Myocyte (in vitro differentiated cells): ENCODE measurements at regions not wholly inside any gene's neighbourhood (a gene's known extent, or its start where the extent isn't known, plus 50 kb on each side); places are given as distances from the start of the nearest gene placed in this dataset.

ENCODE experiments used
- DNase-seq: peaks from one replicate; pipeline ENCODE4 v3.0.0-alpha.2; 2012; ENCODE audit warnings: low read depth

- DNase-seq = no peak
These were observed 51.3 kb downstream of the GADD45G start for GRCh38 chr9:89655990-89656657.

GRCh38 chr9:89657295-89657694 lies 52.5 kb downstream of the GADD45G start:
- DNase-seq = no peak

- DNase-seq = no peak
These were observed 53.0 kb downstream of the GADD45G start for GRCh38 chr9:89657765-89658164.

GRCh38 chr9:89658401-89658800 lies 53.6 kb downstream of the GADD45G start:
- no peak for DNase-seq

GRCh38 chr9:89658931-89659330 lies 54.1 kb downstream of the GADD45G start:
- DNase-seq = no peak

GRCh38 chr9:89659473-89659872 lies 54.7 kb downstream of the GADD45G start:
- no peak for DNase-seq

GRCh38 chr9:89659891-89660685 lies 55.3 kb downstream of the GADD45G start:
- no peak for DNase-seq

GRCh38 chr9:89661391-89661949 lies 56.7 kb downstream of the GADD45G start:
- peak; percentile 68 for DNase-seq

- DNase-seq = peak; percentile 77
These were observed 57.3 kb downstream of the GADD45G start for GRCh38 chr9:89661956-89662717.

- no peak for DNase-seq
These were observed 58.2 kb downstream of the GADD45G start for GRCh38 chr9:89662718-89663613.

- DNase-seq = no peak
These were observed 58.8 kb downstream of the GADD45G start for GRCh38 chr9:89663614-89663970.

- DNase-seq = no peak
These were observed 59.2 kb downstream of the GADD45G start for GRCh38 chr9:89664010-89664409.

- no peak for DNase-seq
These were observed 60.1 kb downstream of the GADD45G start for GRCh38 chr9:89664896-89665329.

- no peak for DNase-seq
These were observed 61.6 kb downstream of the GADD45G start for GRCh38 chr9:89666364-89666763.

- no peak for DNase-seq
These were observed 62.1 kb downstream of the GADD45G start for GRCh38 chr9:89666950-89667349.

GRCh38 chr9:89667726-89668125 lies 62.9 kb downstream of the GADD45G start:
- no peak for DNase-seq

GRCh38 chr9:89668216-89668865 lies 63.5 kb downstream of the GADD45G start:
- DNase-seq = peak; percentile 30

GRCh38 chr9:89668866-89669246 lies 64.0 kb downstream of the GADD45G start:
- DNase-seq = no peak

- DNase-seq = no peak
These were observed 64.6 kb downstream of the GADD45G start for GRCh38 chr9:89669361-89669842.

GRCh38 chr9:89670114-89670513 lies 65.3 kb downstream of the GADD45G start:
- no peak for DNase-seq
